Right lung (tissue), 2 donors: ENCODE measurements at regions not wholly inside any gene's neighbourhood (a gene's known extent, or its start where the extent isn't known, plus 50 kb on each side); places are given as distances from the start of the nearest gene placed in this dataset.

ENCODE experiments used
- DNase-seq, 2 donors: peaks; one replicate each; pipeline ENCODE4 v3.0.0-alpha.2; 2013

DNA sequence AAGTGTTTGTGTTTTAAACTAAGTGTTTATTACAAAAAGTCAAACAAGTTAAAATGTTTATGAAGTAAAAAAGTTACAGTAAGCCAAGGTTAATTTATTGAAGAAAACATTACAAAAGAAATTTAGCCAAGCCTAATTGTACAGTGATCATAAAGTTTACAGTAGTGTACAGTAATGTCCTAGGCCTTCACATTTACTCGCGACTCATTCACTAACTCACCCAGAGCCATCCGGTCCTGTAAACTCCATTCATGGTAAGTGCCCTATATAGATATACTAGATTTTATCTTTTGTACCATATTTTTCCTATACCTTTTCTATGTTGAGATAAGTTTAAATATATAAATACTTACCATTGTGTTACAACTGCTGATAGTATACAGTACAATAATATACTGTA lies 481.8 kb upstream of the TENM4 start:
- DNase-seq: no peak

DNA sequence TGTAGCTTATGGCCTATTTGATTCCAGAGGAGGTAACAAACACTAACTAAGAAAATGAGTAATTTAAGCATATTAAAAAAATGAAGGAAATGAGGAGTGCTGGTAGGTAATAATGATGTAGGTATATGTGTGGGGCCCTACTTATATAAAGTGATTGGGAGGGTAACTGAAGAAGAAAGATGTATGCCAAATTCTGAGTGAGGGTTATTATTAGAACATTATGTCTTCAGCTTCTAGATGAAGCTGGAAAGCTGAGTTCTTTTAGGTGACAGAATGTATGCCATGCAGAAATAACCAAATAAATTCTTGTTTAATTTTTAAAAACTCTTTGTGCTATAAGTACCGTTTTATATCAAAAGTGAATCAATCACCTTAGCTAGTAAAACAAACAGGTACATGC lies 479.6 kb upstream of the TENM4 start:
- DNase-seq: no peak

DNA sequence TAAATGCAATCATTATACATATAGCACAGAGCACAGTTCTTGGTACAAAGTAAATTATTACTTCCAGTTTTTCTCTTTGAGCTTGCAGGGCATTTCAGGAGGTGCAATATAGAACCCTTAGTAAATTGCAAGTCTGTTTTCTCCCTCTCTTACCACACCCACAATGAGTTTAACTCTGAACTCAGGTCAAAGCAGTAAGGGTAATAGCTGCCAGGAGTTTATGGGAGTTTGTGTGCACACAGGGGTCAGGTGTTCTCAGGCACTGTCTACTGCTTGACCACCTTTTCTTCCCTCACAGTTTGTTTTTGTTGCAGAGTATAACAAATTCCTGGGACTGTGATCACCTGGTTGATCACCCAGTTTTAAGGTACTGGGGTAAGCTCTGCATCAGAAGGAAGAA lies 478.5 kb upstream of the TENM4 start:
- no peak for DNase-seq

DNA sequence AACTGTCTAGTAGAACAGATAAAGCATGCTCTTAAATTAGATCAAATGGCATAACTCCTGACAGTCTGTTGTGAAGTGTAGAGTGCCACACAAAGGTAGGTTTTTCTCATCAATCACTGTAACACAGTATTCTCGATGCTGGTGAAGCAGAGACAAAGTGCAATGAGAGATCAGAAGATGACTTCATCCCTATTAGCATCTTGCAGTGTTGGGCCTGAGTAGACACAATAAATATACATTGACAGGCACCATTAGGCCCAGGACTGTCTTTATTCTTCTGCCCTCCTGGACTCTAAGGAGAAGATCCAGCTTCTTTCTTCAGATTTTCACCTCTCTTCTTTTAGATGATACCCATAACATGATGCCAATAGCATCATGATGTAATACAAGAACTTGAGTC lies 478.0 kb upstream of the TENM4 start:
- DNase-seq: no peak

DNA sequence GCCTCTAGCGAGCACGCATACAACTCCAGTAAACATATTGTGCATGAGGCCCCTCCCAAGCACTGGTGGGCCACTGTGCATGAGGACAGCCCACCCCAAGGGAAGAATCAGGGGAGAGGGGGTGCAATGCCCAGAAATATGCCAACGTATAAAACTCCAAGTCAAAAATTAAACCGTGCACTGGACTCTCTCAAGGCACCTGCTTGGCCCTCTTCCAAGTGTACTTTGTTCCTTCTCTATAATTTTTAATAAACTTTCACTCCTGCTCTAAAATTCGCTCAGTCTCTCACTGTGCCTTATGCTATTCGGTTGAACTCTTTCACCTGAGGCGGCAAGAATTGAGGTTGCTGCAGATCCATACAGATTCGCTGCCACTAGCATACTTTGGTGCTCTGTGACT lies 465.3 kb upstream of the TENM4 start:
- DNase-seq: no peak

DNA sequence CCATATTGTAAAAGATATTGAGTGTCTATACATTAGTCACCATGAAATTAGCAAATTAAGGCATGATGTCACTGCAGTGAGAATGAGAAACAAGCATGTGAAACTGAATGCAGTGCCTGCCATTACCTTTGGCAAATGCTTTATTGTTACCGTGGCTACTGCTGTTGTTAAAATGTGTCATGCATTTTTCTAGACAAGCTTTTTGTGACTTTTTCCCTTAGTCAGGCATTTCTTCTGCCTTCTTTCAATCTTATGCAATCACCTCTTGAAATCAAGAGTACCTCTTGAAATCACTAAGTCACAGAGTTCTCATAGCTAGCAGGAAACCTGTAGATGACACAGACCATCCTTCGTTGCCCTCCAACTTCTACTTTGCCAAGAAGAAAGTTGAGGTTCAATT lies 461.7 kb upstream of the TENM4 start:
- DNase-seq: peak; percentile 23 to 46

DNA sequence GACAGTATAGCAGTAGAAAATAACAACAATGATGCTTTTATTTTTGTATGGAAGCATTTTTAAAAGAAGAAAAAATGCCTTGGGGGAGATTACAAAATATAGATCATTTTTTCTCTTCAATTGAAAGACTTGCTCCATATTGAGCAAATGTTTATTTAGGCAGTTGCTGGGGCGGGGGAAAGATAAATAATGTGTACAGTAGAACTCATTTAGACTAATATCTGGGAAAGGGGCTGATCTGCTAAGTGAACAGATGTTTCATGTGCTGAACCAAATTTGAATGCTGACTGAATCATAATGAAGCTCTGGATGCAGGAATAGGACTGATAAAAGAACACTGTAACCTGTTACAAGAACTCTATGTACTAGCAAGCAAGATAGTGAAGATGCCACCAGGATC lies 457.1 kb upstream of the TENM4 start:
- DNase-seq: peak in 1 of 2 donors; percentile 15

DNA sequence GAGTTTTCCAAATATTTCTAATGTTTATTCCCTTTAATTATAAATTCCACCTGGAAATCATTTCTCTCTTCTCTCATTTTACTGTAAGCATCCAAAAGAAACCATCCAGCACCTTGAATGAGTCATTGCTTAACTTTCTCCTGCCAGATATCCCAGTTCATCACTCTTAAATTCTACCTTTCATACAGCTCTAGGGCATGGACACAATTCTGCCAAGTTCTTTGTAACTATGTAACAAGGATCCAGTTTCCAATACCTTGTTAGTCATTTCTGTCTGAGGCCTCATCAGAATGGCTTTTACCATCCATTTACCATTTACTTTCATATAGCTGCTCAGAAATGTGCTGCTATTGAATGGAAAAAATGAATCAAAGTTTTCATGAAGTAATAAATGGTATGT lies 455.4 kb upstream of the TENM4 start:
- DNase-seq: no peak

DNA sequence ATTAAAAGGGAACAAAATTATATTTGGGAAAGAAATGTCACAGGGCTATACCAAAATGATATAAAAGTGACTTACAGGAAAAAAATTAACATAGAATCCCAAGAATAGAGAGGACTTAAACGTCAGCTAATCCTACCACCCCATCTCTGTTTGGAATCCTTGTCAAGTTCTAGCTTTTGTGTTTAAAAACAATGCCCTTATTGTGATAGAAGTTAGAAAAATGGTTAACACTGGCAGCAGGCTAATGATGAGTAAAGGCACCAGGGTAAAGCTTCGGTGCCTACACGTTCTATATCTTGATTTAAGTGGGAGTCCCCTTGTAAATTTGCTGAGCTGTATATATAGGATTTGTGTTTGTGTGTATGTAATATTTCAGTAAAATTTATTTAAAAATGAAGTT lies 453.3 kb upstream of the TENM4 start:
- no peak for DNase-seq

DNA sequence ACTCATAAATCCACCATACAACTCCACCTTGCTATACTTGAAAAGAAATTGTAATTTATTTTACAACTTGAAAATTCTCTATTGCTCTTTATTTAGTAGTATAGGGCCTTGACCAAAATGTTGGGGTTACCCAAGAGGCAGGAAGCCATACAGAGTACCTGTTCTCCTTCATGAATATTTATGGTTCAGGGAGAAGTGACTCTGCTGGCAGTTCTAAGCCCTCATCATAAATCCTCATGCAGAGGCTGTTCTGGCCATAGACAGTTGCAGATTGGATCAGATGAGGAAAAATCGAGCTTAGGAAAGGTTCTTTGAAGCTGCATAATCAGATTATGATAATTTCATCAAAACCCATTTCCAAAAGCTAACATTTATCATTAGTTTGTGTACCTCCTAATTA lies 449.4 kb upstream of the TENM4 start:
- DNase-seq: no peak

DNA sequence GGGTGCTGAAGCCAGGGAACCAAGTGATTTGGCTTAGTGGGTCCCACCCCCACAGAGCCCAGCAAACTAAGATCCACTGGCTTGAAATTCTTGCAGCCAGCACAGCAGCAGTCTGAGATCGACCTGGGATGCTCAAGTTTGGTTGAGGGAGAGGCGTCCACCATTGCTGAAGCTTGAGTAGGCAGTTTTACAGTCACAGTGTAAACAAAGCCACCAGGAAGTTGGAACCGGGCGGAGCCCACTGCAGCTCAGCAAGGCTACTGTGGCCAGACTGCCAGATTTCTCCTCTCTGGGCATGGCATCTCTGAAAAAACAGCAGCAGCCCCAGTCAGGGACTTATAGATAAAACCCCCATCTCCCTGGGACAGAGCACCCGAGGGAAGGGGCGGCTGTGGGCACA lies 424.1 kb upstream of the TENM4 start:
- no peak for DNase-seq

DNA sequence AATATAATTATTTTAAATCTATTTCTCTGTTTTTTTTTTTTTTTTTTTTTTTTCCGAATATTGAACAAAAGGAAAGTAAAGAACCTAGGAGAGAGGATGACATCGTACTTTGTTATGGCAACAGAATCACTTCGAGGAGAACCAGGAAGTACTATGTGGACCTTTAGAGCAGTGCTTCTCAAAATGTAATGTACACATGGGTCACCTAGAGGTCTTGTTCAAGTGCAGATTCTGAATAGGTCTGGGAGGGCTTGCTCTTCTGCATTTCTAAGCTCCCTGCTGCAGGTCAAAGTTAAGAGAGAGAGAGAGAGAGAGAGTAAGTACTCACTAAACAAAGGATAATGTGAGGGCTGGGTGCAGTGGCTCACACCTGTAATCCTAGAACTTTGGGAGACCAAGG lies 419.5 kb upstream of the TENM4 start:
- DNase-seq: no peak

DNA sequence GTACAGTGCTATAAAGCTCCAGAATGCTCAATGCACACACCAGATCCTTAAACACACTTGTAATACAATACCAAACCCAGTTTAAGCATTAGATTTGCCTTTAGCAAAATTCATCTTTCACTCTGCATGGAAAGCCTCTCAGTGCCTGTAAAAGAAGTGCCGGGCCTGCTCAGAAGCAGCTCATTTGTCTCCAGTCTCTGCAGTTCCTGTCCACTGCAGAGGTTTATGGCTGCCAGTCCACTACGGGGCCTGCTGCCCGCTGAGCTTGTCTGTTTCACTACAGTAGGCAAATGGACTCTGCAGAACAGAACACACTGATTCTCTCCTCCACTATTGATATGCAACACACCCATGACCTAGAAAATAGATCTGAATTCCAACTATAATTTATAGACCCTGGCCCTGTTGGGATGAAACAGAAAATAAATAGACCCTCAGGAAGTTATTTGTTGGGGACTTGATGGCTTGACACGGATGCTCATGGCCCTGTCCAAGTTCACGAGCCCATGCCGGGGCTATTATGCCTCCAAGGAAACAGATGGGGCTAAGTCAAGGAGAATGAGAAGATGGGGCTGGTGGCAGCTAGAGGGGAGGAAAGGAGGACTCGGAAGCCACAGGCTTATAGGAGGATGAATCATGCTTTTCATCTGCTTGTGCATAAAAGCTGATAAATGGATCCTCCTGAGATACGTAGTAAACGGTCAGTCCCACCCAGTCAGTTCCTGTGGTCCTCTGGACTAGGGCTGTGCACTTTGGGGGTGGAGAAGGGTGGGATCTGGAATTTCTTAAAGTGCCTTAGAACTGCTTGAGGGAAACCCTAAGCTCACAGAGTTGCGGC lies 416.8 kb upstream of the TENM4 start:
- DNase-seq: peak in 1 of 2 donors; percentile 23

DNA sequence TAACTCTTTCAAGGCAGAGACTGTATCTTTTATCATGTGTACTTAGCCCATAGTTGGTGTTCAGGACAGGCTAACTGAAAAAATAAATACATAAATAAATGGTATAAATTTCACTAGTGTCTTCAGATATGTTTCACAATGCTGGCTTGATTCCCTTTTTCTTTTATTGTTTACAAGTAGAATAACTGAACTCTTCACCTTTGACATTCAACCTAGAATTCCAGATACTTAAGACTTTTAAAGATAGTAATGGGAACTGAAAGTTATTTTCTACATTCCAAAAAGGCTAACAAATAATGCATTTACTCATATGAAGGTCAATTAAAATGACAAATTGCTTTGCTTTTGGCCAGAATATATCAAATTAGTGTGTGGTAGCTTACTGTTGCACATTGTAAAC lies 411.3 kb upstream of the TENM4 start:
- DNase-seq: peak in 1 of 2 donors; percentile 23

DNA sequence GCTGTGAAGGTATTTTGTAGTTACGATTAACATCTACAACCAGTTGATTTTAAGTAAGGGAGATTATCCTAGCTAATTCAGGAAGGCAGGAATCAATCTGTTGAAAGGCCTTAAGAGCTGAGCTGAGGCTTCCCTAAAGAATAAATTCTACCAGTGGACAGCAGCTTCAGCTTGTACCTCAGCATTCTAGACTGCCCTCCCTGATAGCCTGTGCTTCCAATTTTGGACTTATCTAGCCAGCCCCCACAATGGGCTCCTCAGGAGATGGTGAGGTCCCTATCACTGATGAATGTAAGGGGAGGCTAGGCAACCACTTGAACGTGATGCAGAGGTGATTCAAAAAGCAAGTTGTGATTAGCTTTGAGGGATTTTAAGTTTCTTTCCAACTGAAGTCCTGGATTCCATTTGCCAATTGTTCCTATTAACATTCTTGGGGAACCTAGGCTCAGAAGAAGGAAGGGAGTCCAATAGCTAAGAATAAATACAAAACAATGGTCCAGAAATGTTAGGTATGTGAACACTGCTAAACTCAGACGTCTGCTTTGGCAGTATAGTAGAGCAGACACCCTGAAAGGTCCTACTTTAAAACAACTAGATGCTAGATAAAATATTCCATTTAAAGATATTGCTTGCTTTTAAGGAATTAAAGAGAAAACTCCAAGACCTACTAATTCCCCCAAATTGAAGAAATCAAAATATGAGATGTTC lies 404.3 kb upstream of the TENM4 start:
- no peak for DNase-seq

DNA sequence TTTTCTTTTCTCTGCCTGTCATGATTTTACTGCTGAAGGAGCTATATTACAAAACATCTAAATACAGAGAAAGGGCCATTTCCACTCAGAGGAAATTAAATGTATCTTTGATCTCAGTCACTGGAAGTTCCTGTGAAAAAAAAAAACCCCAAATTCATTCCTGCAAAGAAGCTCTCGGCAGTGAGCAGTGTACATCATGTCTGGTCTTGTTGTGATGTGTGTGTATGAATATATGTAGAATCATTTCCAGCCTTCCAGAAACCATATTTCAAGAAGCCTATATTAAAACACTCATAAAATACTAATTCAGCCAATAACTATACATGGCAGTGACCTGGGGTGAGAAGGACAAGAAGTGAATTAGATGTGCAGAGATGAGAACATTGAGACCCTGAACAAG lies 393.2 kb upstream of the TENM4 start:
- no peak for DNase-seq

DNA sequence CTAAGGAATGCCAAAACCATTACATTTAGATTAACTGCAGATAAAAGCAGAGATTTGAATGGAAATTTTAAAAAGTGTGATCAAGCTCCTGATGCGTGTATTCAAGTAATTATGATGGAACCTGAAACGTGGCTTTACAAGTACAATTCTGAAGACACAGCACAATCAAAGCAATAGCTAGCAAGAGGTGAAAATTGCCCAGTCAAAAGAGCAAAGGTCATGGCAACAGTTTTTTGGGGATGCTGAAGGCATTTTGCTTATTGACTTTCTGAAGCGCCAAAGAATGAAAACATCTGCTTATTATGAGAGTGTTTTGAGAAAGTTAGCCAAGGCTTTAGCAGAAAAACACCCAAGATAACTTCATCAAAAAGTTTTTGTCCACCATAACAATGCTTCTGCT lies 389.6 kb upstream of the TENM4 start:
- peak; percentile 56 to 58 for DNase-seq

DNA sequence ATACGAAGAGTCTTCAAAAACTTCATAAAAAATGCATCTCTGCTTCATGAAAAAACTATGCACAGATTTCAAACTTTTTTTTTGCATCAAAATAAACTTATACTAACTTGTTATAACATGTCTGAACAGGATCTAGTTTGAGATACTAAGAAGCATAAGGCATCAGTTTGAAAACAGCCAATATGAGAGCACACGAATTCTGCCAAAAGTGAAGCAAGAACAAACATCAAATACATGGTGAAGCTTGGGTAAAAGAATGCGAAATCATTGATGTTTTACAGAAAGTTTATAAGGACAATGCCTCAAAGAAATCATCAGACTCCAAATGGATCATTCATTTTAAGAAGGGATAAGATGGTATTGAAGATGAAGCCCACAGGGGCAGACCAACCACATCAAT lies 389.1 kb upstream of the TENM4 start:
- DNase-seq: peak; percentile 35 to 61

DNA sequence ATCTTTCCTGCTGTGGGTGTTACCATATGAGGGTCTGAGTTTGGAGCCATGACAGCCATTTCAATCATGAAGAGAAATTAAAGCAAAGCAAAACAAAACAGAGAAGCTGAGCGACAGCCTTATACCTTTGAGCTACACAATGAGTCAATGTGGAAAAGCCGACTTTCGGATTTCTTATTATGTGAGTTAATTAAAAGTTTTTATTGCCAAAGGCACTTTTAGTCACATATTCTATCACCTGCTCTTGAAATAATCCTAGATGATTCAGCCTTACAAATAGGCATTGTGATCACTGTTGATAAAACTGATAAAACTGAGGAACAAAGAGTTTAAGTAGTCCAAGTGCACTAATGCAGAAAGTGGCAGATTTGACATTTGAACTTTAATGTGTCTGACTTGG lies 381.9 kb upstream of the TENM4 start:
- no peak for DNase-seq

DNA sequence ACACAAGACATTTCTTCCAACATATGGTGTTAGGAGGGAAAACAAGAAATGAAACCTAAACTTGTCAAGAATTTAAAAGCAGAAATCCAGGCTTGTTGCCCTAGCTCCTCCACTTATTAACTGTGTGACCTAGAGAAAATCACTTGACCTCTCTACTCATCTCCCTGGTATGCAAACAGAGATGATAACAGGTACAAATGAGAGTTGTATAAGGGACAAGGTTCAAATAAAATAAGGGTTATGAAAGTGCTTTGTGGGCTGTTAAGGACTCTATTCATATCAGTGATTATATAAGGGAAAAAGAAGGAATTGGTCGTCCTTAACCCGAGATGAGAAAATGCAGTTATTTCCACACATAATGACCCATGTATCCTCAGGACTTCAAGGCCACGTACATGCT lies 372.7 kb upstream of the TENM4 start:
- no peak for DNase-seq

DNA sequence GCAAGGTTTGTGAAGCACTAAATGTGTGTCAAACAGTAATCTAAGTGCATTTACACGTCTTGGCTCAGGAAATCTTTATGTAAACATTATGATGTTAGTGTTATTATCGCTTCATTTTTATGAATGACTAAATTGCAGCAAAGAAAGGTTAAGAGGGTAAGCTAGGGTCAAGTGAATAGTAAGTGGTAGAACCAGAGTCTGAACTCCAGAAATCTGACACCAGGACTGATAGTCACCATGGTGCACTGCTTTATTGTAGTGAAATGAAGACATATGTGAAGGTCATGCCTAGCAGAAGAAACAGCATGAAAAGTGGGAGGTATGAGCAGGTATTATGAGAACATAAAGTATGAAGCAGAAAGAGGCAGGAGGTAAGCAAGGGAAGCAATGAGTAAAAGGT lies 368.7 kb upstream of the TENM4 start:
- DNase-seq: peak; percentile 23 to 40

DNA sequence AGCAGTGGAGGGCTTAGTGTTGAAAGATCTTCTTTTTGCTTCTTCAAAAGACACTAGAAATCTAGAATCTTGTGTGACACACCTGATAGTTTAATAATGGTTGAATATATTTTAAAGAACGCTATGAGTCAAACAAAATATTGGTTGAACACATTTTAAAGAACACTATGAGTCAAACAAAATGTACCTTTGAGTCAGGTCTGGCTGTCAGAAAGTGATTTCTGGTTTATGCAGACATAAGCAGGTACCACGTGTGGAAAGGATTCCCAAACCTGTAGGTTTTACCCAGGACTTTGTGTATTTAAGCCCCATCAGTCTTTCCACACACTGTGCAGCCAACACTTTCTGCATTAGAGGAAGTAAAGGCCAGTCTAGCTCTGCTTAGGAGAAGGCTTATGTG lies 366.7 kb upstream of the TENM4 start:
- DNase-seq: no peak

DNA sequence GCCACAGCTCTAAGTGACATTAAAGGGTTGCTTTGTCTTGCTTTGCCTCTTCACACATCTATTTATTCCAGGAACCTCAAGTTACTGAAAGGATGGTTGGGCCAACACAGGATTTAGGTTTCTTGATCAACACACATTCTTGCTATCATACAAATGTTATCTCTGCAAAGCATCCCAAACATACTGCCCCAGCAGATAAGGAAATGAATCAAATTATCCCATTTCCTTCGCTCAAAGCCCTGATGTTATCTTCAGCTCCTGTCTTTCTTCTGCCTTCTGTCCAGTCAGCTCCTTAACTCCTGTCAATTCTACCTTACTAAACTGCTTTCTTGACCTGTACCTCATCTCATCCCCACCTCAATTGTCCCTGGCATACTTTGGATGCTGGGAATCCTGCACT lies 355.9 kb upstream of the TENM4 start:
- DNase-seq: no peak
